ENCODE measurements at regions not wholly inside any gene's neighbourhood (a gene's known extent, or its start where the extent isn't known, plus 50 kb on each side); places are given as distances from the start of the nearest gene placed in this dataset.

DNA sequence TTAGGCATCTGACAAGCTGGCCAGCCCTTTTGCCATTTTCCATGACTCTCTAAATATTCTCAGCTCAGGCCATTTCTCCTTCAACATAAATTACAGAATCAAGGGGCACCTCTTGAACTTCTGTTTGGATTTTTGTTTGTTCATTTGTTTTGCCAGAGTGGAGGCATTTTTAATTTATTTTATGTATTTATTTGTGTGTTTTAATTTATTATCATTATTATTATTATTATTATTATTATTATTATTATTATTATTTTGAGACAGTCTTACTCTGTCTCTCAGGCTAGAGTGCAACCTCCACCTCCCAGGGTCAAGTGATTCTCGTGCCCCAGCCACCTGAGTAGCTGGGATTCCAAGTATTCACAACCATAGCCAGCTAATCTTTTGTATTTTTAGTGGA lies 1578.0 kb downstream of the CDH8 start (continued):
- TF ChIP-seq, protein P1, sequence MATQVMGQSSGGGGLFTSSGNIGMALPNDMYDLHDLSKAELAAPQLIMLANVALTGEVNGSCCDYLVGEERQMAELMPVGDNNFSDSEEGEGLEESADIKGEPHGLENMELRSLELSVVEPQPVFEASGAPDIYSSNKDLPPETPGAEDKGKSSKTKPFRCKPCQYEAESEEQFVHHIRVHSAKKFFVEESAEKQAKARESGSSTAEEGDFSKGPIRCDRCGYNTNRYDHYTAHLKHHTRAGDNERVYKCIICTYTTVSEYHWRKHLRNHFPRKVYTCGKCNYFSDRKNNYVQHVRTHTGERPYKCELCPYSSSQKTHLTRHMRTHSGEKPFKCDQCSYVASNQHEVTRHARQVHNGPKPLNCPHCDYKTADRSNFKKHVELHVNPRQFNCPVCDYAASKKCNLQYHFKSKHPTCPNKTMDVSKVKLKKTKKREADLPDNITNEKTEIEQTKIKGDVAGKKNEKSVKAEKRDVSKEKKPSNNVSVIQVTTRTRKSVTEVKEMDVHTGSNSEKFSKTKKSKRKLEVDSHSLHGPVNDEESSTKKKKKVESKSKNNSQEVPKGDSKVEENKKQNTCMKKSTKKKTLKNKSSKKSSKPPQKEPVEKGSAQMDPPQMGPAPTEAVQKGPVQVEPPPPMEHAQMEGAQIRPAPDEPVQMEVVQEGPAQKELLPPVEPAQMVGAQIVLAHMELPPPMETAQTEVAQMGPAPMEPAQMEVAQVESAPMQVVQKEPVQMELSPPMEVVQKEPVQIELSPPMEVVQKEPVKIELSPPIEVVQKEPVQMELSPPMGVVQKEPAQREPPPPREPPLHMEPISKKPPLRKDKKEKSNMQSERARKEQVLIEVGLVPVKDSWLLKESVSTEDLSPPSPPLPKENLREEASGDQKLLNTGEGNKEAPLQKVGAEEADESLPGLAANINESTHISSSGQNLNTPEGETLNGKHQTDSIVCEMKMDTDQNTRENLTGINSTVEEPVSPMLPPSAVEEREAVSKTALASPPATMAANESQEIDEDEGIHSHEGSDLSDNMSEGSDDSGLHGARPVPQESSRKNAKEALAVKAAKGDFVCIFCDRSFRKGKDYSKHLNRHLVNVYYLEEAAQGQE (IDR thresholded peaks at IDR 0.05; ENCODE audit: low read depth, low read length) = no peak
- TF ChIP-seq FOXJ3 (CRISPR knock-in tag; IDR thresholded peaks at IDR 0.05) (no peak), GABPA (IDR thresholded peaks at IDR 0.05; ENCODE audit: low read depth) (no peak), RCOR1 (IDR thresholded peaks at IDR 0.05; ENCODE audit: low read length) (no peak), SMC3 (IDR thresholded peaks at IDR 0.05; ENCODE audit: low read depth, low read length) (no peak)

DNA sequence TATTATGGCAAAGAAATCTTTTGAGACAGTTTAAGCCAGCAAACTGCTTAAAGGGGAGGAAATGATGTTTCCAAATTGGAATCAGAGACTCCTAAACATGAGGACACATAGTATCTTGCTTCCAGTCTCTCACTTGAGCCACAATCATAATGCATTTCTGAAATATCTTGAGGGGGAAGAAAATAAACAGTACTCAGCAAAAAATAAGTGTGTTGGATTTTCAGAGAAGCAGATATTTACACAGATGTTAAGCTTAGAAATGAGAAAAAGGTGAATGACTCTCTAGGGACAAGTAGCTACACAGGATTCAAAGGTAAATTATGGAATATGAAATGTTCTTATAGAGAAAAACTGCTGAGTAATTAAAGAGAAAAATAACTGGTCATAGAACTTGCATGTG lies 1583.6 kb downstream of the CDH8 start:
- Histone ChIP-seq H3F3A (replicated peaks; ENCODE audit: insufficient read depth) (no peaks in the 10 kb centered on the region), H3K27me3 (ENCODE audit: insufficient read depth) (no peaks in the 10 kb centered on the region), H3K79me2 (ENCODE audit: insufficient read depth) (no peaks in the 10 kb centered on the region), H4K20me1 (ENCODE audit: insufficient read depth) (no peaks in the 10 kb centered on the region), H3K27ac (ENCODE audit: low read depth in 2 of 2, low read length in 1 of 2) (no peak overlapping the region), H3K9me2 (no peaks in the 10 kb centered on the region), H3K36me3 (replicated peaks in 1 of 2; ENCODE audit: control insufficient read depth in 1 of 2, insufficient read depth in 2 of 2, low read length in 1 of 2) (no peaks in the 10 kb centered on the region), H2AFZ (ENCODE audit: low read depth) (no peak overlapping the region), H3K4me2 (no peak overlapping the region), H3K9me3 (no peaks in the 10 kb centered on the region), H3K4me3 (ENCODE audit: low read depth in 2 of 2, low read length in 1 of 2) (no peak overlapping the region), H3K9ac (no peak overlapping the region), H3K4me1 (ENCODE audit: control insufficient read depth in 1 of 2, insufficient read depth in 2 of 2, low read depth in 1 of 2, low read length in 1 of 2) (no peaks in the 10 kb centered on the region)
- no peak for TF ChIP-seq NFIC (IDR thresholded peaks at IDR 0.05; ENCODE audit: borderline replicate concordance)
- TF ChIP-seq FOSL2 (IDR thresholded peaks at IDR 0.05; ENCODE audit: borderline replicate concordance, low read depth) = no peak
- no peak for TF ChIP-seq YY1 (IDR thresholded peaks at IDR 0.05; ENCODE audit: low read depth)
- TF ChIP-seq SIN3A (IDR thresholded peaks at IDR 0.05; ENCODE audit: borderline replicate concordance, low read depth, low read length) = no peak
- no peak for TF ChIP-seq SMC3 (IDR thresholded peaks at IDR 0.05; ENCODE audit: low read depth, low read length)
- TF ChIP-seq, protein P1 (IDR thresholded peaks at IDR 0.05; ENCODE audit: low read depth, low read length) = no peak
- TF ChIP-seq MXI1 (IDR thresholded peaks at IDR 0.05; ENCODE audit: low read depth, low read length) = no peak
- CTCF ChIA-PET = no interaction called here
- POLR2A ChIA-PET = no interaction called here
- no peak for DNase-seq

Measured in SK-N-SH (cell line).